HUDEP-2 (cell line): ENCODE measurements at regions not wholly inside any gene's neighbourhood (a gene's known extent, or its start where the extent isn't known, plus 50 kb on each side); places are given as distances from the start of the nearest gene placed in this dataset.

ENCODE experiments used
- DNase-seq, 76 experiments: peaks; one replicate each; lab custom pipeline; 2025; ENCODE audit not compliant: unreplicated experiment in 76 of 76; lab: John Stamatoyannopoulos, UW

DNA sequence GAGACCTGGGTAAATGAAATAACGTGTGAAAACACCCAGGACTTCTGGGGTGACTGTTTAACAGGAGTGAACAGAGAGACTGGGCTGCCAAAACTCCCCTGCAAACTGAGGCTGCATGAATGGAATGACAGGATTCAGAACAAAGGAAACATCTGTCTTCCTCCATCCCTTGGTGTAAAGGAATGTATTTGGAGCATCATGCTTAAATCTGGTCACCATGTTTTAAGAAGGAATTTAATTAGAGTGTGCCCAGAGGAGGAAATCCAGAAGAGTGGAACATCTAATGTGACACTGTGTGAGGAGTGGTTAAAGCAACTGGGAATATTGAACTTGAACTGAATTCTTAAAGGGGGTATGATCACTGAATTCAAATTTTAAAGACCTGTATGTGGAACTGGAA is 437.2 kb downstream of the LIG4 start:
- no peak for DNase-seq

DNA sequence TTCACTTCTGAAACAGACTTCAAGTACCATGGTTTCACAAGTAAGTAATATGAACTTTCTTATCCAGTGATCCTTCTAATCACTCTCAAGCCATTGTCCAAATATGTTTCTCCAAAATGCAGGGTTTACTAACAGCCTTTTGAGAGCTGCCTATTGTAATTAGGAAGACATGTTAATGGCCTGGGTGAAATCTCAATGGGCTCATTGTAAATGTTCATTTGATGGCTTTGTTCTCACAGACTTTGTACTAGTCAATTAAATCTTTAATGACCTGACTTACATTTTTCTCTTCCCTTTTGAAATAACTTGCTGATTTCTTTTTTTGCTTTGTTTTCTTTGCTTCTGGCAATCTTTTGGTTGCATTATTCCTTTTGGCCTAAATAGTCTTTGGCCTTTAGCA is 444.8 kb downstream of the LIG4 start:
- no peak for DNase-seq

DNA sequence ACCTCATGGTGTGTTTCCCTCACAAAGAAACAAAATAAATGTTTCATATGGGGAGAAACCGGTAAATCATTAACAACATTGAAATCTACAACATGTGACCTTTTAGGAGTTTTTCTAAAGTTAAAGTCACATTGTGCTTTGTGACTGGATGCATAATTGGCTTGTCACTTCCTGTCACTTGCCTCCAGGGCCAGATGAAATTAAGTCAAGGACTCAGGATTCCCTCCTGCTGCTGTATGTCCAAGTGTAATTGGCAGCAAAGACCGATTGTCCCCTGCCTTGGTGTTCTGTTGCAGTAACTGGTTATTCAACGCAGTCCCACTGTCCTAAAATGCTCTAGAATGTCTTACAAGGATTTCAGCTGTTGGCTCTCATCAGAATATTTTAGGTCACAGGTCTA is 448.2 kb downstream of the LIG4 start:
- no peak for DNase-seq

DNA sequence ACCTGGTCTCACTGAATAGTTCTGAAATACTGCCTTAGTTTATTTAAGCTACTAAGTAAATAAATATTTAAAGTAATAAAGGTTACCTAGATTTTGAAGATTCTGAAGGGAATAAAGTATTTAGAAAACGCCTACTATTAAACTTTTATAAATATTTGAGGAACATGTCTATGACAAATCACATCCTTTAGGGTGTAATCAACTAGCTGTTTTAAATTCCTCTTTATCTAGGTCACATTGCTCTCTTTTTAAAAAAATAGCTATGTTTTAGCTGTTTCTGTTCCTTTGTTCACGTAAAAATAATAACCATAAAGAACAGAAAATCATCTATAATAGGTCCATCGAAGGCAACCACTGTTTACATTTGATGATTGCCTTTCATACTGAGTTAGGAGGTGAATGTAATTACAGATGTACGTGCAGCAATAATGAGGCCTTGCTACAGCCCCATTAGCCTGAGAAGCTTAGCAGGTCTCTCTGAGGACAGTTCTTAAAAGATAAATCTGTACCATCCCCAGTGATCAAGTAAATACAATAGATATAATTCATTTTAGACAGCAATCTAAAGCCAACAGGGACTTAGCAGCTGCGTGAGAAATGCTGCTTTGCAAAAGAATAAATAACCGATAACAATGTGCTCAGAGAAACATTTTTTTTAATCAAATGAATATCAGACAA is 449.5 kb downstream of the LIG4 start:
- DNase-seq, result no peak

DNA sequence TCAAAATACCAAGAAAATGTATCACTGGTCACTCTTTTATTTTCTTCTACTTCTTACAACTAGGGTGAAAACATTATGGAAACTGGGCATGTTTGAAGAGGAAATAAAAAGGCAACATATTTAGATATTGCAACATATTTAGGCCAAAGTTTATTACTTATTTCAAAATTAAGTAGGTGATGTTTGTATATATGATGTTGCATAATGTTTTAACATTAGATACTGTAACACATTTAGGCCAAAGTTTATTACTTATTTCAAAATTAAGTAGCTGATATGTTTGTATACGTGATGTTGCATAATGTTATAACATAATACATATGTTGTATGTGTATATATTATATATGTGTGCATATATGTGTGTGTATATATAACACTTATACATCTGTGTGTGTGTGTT is 451.3 kb downstream of the LIG4 start:
- DNase-seq, result no peak

DNA sequence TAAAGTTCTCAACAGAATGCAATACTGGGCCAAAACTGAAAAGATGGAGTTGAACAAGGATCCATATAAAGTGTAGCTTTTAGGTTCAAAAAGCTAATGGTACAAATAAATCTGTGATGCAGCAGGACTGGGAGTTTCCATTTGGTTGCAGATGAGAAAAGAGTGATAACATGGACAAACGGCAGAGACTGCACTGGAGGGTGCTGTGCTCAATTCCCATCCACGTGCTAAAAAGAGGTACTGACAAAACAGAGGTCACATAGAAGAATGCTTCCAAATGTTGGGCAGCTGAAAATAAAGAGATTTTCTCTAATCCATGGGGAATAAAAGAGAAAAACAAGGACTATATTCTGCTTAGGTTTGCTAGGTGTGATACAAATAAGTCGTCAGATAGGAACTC is 461.6 kb downstream of the LIG4 start:
- DNase-seq, result no peak

DNA sequence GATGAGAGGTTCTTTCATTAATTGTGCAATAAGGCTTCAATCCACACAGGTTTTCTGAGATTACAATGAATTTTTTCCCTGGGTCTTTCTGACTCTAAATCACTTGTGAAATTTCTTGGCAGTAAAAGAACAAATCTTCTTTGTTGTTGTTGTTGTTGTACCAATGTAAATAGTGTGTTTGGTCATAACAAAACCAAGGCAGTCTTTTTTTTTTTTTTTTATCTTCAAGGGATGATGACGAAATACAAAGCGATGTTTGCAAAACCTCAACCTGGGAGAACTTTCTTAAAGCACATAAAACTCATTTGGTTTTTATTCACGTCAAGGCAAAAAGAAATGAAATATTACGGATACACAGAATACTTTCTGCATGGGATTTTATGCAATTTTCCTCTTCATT is 462.0 kb downstream of the LIG4 start:
- no peak for DNase-seq

DNA sequence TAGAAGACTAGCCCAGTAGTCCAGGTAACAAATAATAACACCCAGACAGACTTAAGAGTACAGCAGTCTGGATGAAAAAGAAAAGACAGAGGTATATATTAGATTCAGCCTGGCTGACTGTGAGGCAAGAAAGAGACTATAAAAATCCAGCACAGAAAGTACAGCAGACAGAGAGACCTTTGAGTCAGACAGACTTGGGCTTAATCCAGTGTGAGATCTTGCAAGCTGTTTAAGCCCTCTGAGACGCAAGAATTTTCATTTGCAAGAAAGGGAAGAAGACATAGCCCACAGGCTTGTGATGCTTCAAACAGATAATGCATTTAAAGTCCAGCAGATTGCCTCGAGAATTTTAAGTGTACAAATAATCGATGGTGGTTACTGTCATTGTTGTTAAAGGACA is 471.4 kb downstream of the LIG4 start:
- DNase-seq, result no peak

DNA sequence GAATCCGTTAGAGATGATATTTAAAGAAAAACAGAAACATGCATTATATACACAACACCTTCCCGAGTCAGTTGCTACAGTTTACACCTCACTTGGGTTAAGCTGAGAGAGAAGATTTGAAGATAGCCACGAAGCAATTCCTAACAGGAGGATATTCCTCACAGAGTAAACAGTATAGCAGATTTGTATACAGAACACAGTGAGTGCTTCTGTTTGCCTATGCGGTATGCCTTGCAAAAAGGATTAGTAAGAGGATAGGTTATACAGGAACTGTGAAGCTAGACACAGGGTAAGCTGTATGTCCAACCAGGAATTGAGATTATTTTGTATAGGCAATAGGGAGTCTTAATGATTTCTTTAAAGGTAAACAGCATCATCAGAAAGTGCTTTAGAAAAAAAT is 471.8 kb downstream of the LIG4 start:
- DNase-seq, result no peak

DNA sequence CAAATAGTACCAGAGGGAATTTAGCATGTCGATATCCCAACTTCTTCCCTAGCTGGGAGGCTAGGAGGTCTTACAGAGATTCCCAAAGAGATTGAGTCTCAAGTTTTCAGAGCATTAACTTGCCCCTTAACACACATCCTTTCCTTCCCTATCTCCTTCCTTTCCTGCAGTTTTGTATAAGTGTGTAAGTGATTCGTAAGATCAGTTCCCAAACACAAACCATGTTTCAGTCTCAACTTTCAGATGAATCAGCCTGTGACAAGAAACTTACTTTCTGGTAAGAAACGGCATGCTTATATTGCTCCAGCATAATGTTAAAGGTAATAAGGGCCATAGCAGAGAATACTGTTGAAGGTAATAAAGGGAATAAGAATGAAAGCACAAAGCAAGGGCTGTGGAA is 472.2 kb downstream of the LIG4 start:
- no peak for DNase-seq

DNA sequence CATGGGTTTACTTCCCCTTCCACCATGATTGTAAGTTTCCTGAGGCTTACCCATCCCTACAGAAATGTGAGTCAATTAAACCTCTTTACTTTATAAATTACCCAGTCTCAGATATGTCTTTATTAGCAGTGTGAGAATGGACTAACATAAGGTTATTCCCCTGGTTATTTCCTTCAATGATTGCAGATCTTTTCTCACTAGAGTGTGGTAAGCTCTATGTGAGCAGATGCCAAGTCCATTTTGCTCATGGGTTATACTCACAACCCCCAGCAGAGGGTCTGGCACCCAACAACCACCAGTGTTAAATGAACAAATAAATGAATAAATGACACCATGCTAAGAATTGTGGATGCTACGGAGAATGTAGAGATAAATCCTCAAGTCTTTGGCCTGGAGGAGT is 472.8 kb downstream of the LIG4 start:
- DNase-seq, result no peak

DNA sequence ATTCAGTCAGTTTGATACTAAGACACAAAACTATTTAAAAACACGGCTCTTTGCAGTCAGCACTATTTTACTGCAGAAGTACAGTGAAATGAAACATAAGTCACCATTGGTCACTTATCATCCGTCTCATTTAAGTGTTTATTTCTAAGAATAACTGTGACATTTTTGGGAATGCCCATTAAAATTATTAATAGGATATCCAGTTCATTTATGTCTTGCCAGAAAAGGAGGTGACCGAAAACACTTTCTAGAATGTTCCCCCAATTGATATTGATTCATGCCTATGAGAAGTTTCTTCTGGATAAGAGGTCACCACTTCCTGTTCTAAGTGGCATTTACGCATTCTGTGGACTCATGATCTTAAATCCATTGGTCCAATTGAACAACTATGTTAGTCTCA is 477.3 kb downstream of the LIG4 start:
- DNase-seq, result no peak

DNA sequence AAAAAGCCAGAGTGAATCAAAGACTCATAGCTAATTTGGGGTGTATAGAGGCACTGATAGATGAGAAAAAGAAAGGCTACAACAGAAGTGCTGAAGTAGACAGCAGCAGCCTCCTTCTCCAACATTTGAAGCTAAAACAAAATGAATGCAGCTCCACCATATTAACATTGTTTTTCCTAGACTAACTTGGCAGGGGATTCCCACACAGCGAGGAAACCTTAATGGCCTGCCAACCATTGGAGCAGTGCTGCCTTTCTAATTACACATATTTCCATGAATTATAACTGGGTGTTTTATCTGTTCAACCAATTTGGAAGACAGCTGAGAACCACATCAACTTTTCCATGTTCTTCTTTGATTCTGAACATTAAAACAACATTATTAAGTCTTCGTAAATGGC is 478.6 kb downstream of the LIG4 start:
- no peak for DNase-seq

DNA sequence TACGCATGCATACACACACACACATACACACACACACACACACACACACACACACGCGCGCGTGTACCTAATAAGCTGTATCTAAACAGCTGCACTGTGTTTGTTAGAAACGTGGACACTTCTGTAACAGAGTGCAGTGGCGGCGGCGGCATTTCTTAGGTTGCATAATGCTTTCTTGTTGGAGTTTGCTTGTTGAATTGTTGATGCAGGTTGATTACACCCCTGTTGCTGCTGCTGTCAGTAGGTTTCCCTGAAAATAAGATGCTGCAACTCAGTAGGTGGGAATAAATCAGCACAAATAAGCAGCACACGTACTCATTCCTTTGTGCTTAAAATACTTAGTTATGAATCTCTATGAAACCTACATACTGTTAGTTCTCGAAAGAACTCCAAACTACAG is 479.2 kb downstream of the LIG4 start:
- DNase-seq, result no peak

DNA sequence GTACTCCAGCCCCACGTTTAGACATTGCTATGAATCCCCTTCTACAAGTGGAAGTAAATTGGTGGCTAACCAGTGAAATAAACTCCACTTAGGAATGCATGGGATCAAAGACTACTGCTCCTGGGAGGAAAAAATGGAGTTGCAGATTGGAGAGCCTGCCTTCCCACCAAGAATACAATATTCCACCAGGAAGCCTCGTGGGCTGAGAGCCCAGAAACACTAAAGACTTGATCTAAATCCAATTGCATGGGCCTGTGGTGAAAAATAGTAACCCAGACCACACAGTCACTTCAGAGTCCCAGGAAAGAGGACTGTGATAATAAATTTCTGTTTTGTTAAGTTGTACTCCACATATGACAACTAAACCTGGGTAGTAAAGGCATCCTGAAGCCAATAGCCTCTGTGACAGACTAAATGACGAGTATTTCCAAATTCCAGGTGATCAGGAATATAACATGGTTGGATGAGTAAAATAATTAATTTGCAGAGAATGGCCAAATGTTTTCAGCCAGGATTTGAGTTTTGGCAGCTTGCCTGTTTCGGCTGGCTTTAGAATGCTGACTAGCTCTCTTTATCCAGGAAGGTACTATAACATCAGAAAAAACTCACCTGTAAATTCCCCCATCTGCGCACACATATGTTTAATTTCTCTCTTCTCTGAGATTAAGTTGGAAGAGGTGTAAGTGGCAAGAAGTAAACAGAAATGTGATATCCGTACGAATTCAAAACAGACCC is 480.3 kb downstream of the LIG4 start:
- no peak for DNase-seq

DNA sequence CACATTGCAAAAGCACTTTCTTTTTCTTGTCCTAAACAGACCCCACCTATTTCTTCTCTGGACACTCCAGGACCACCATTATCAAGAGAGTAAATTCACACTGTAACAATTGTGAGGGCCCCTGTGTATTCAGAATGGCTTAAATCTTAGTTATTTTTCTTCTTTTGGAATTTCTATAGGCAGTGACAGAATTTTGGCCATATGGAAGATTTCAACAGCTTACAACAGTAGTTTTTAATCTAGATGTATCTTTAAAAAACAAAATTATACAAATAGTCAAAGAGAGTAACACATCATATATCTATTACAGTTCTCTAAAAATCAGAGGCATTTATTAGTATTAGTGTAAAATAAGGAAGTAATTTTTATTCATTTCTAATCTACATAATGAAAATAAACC is 482.1 kb downstream of the LIG4 start:
- no peak for DNase-seq

DNA sequence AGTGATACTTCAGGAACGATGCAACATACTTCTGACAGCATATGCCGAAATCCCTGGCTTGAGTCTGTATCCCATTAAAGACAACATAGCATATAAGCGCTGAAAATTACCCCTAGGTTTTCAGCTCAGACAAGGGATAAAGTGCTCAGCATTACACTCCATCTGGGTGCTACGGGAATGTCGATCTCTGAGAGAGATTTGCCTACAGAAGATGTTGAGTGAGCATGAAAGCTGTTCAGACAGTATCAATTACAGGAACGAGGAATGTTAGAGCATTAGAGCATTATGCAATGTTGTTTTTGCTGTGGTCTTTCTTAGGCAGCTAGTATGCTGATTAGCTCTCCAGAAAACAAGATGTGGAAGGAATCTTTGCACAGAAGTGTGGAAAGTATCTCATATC is 484.5 kb downstream of the LIG4 start:
- no peak for DNase-seq

DNA sequence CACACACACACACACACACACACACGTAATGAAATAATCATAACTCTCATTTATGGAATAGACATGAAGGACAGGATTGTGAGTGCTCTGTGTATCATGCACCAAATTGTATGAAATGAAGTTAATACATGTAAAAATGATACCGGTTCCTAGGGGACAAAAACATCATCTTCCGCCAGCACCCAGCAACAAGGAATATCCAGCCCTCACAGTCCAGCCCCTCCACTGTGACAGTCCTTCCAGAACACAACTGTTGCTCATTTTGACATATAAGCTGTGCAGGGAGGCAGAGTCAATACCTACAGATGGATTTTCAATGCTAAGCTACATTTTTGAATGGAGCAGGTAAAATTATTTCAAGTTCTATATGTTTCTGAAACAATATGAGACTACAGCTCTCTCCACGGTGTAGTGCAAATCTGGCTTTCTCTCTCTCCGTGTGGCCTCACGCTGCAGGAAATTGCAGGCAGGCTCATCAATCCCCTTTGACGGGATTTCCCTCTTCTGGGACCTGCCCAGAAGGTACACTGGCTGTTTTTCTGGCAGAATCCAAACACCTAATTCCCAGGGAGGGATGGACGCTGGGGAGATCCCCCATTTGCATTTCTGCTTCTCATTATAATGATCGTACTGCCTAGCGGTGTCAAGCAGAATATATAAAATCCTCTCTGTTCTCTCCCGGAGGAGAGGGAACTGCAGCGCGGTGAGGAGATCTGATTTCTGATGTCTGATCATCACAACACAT is 494.0 kb downstream of the LIG4 start:
- no peak for DNase-seq

DNA sequence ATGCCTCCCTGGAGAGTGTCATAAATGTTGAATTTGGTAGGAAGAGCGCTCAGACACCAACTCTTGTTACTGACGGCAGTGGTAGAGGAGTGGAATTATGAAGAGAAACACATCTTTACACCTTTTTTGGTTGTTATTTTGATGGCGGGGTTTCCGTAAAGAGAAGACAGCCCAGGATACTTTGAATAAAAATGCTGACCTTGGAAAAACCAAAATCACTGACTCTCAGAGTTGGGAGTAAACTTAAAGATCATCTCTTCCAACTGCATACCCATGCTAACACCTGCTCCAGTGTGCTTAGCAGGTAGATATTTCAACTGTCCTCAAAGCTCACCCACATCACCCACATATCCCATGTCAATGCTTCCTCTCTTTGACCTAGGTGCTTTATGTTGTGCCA is 498.6 kb downstream of the LIG4 start:
- DNase-seq, result no peak

DNA sequence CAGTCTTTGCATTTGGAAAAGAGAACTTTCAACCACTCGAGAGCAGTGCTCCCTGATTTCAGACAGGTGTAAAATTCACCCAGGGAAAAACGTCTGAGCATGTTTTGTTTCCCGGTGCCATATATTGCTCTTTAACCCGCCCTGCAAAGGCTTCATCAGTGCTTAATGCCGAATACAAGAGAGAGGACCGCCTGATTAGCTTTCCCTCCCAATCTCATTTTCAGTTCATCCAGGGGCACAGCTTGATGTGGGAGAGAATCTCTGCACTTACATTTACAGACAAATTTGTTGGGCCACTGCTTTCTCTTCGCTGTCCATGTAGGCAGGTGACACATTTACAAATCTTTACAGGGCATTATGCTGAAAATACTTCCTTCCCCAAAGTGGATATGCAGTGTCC is 499.1 kb downstream of the LIG4 start:
- DNase-seq, result no peak

DNA sequence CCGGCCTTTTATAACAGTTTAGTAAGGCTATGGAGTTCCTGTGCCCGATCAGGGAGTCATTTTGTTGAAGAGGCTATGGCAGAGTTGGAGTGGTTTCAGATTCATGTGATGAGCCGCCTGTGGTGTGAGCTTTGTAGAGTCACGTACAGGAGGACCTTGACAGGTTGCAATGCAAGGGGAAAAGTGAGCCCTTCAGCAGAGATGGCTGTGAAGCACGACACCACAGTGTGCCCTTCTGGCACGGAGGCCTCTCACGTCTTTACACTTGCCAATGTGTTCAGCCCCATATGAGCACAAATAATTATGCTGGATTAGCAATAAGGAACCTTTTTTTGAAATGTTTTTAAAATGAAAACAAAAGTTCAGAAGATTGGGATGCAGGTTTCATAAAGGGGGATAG is 499.8 kb downstream of the LIG4 start:
- DNase-seq, result no peak

DNA sequence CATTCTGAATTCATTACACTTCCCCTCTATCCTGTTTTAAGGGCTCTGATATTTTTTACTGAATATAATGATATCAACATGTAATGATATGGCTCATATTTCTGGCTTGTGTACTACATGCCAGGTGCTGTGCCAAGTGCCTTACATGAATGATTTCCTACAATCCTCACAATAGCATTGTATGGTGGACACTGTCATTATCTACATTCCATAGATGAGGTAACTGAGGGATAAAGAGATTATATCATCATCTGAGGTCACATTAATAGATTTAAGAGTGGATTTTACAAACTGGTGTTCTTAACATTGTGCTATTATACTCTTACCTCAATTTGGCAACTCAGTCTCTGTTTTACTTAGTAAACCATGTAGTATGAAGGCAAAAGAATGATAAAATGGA is 502.0 kb downstream of the LIG4 start:
- DNase-seq, result no peak
